Sigmoid colon (tissue), 6 donors: ENCODE measurements at regions not wholly inside any gene's neighbourhood (a gene's known extent, or its start where the extent isn't known, plus 50 kb on each side); places are given as distances from the start of the nearest gene placed in this dataset.

ENCODE experiments used
- DNase-seq: peaks from one replicate; pipeline ENCODE4 v3.0.0-alpha.2; 2019
- H3K27ac ChIP-seq, 4 donors: fragments of 200-600 bp; sonication (generic); one replicate each; pipeline ENCODE4 v1.5.1; 2016 to 2019; ENCODE audit warnings: mild to moderate bottlenecking in 1 of 4
- H3K27me3 ChIP-seq, 3 donors: fragments of 200-600 bp; sonication (generic); one replicate each; pipeline ENCODE4 v1.5.1; 2019; ENCODE audit warnings: mild to moderate bottlenecking in 1 of 3
- H3K36me3 ChIP-seq, 4 donors: fragments of 200-600 bp; sonication (generic); one replicate each; pipeline ENCODE4 v1.5.1; 2016 to 2019
- H3K4me1 ChIP-seq, 4 donors: fragments of 200-600 bp; sonication (generic); one replicate each; pipeline ENCODE4 v1.5.1; 2017 to 2019
- H3K4me3 ChIP-seq, 4 donors: fragments of 200-600 bp; sonication (generic); one replicate each; pipeline ENCODE4 v1.5.1; 2017 to 2019; ENCODE audit warnings: mild to moderate bottlenecking in 2 of 4, moderate library complexity in 1 of 4
- H3K9me3 ChIP-seq, 4 donors: fragments of 200-600 bp in 3 of 4; sonication (generic) in 3 of 4; one replicate each; pipeline versions ENCODE4 v1.5.1 to v1.6.1; 2013 to 2019
- EP300 ChIP-seq, 4 donors: sonication (generic); formaldehyde crosslinking; IDR thresholded peaks; one replicate each; pipeline ENCODE4 v1.6.1; 2017; ENCODE audit warnings: antibody characterized with exemption in 4 of 4
- POLR2A ChIP-seq, 2 donors: fragments of 450-650 bp; IDR thresholded peaks; one replicate each; pipeline ENCODE4 v1.6.1; 2016; ENCODE audit warnings: antibody characterized with exemption in 2 of 2, mild to moderate bottlenecking in 2 of 2, moderate library complexity in 2 of 2
- POLR2AphosphoS5 ChIP-seq, 4 donors: sonication (generic); formaldehyde crosslinking; IDR thresholded peaks; one replicate each; pipeline ENCODE4 v1.6.1; 2017; ENCODE audit warnings: antibody characterized with exemption in 4 of 4
- WGBS, 2 donors: extraction: QIAGEN DNeasy Blood & Tissue Kit; methylation state at CpG; one replicate each; pipeline ENCODE4 v1.1.7; 2013; 5-methylcytosine and 5-hydroxymethylcytosine counted together
- intact Hi-C: fragments of 100-400 bp; cut with DNase I; formaldehyde crosslinking; loops from one replicate; pipeline ENCODE4 v1.15.1; 2023
- TF ChIP-seq, protein P1 (sequence below), 4 experiments: fragments of 450-650 bp in 3 of 4; fragments of 200-600 bp in 1 of 4; IDR thresholded peaks; one replicate each; pipeline ENCODE4 v1.5.1; 2016 to 2019; ENCODE audit warnings: antibody characterized with exemption in 4 of 4, mild to moderate bottlenecking in 3 of 4, moderate library complexity in 2 of 4
- donor health status: healthy with polysubstance abuse.
- donor health status: healthy.

GRCh38 chr3:26845194-26845593 lies 222.6 kb downstream of the LRRC3B start:
- H3K36me3 ChIP-seq: no peaks in the 10 kb centered on the region
- TF ChIP-seq, protein P1, sequence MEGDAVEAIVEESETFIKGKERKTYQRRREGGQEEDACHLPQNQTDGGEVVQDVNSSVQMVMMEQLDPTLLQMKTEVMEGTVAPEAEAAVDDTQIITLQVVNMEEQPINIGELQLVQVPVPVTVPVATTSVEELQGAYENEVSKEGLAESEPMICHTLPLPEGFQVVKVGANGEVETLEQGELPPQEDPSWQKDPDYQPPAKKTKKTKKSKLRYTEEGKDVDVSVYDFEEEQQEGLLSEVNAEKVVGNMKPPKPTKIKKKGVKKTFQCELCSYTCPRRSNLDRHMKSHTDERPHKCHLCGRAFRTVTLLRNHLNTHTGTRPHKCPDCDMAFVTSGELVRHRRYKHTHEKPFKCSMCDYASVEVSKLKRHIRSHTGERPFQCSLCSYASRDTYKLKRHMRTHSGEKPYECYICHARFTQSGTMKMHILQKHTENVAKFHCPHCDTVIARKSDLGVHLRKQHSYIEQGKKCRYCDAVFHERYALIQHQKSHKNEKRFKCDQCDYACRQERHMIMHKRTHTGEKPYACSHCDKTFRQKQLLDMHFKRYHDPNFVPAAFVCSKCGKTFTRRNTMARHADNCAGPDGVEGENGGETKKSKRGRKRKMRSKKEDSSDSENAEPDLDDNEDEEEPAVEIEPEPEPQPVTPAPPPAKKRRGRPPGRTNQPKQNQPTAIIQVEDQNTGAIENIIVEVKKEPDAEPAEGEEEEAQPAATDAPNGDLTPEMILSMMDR (IDR thresholded peaks at IDR 0.05): no peak
- TF ChIP-seq EP300 (IDR thresholded peaks at IDR 0.05) (no peak), POLR2AphosphoS5 (IDR thresholded peaks at IDR 0.05) (no peak), POLR2A (IDR thresholded peaks at IDR 0.05) (no peak)
- 94 to 96% methylated on average over 3 of the region's 3 CpGs for WGBS, 2 donors
- H3K9me3 ChIP-seq: peaks cover 0 to 3% (median 0%) of the 10 kb centered on the region in 4 donors
- intact Hi-C loops: no loop called here
- no peaks in the 10 kb centered on the region for H3K4me1 ChIP-seq
- no peak for DNase-seq
- no peak overlapping the region for H3K4me3 ChIP-seq
- no peak overlapping the region for H3K27ac ChIP-seq
- no peaks in the 10 kb centered on the region for H3K27me3 ChIP-seq

GRCh38 chr3:26847680-26848079 lies 225.1 kb downstream of the LRRC3B start:
- intact Hi-C loops: no loop called here

DNA sequence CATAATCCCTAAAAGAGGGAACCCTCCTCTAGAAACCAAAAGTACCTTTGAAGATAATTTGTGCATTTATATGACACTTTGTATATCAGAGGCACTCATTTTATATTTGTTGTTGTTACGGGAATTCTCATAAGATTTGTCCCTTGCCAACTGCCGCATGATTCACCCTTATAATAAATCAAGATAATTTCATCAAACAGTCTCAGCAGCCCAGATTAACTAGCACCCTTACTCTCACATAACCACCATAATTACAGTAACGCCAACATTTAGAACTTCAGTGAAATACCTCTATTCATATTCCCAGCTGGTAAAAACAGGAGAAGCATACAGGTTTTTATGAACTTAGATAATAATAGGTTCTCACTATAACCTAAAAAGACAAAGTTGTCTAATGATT lies 271.9 kb downstream of the LRRC3B start:
- H3K27ac ChIP-seq: no peak overlapping the region
- H3K36me3 ChIP-seq: no peaks in the 10 kb centered on the region
- no peaks in the 10 kb centered on the region for H3K9me3 ChIP-seq
- TF ChIP-seq POLR2A (IDR thresholded peaks at IDR 0.05) (no peak), EP300 (IDR thresholded peaks at IDR 0.05) (no peak), POLR2AphosphoS5 (IDR thresholded peaks at IDR 0.05) (no peak)
- TF ChIP-seq, protein P1 (IDR thresholded peaks at IDR 0.05): no peak
- no peaks in the 10 kb centered on the region for H3K27me3 ChIP-seq
- H3K4me3 ChIP-seq: no peak overlapping the region
- intact Hi-C loops: no loop called here
- WGBS, 2 donors: 55 to 71% methylated on average over 3 of the region's 3 CpGs
- no peaks in the 10 kb centered on the region for H3K4me1 ChIP-seq
- no peak for DNase-seq

More at GRCh38 chr3:26847680-26848079, 225.1 kb downstream of the LRRC3B start:
- H3K4me3 ChIP-seq: no peak overlapping the region
- H3K9me3 ChIP-seq: peaks cover 0 to 3% (median 0%) of the 10 kb centered on the region in 4 donors
- H3K27ac ChIP-seq: no peak overlapping the region
- no peaks in the 10 kb centered on the region for H3K36me3 ChIP-seq
- TF ChIP-seq, protein P1 (IDR thresholded peaks at IDR 0.05): no peak
- TF ChIP-seq POLR2A (IDR thresholded peaks at IDR 0.05): no peak
- DNase-seq: no peak
- no peaks in the 10 kb centered on the region for H3K4me1 ChIP-seq
- no peaks in the 10 kb centered on the region for H3K27me3 ChIP-seq

DNA sequence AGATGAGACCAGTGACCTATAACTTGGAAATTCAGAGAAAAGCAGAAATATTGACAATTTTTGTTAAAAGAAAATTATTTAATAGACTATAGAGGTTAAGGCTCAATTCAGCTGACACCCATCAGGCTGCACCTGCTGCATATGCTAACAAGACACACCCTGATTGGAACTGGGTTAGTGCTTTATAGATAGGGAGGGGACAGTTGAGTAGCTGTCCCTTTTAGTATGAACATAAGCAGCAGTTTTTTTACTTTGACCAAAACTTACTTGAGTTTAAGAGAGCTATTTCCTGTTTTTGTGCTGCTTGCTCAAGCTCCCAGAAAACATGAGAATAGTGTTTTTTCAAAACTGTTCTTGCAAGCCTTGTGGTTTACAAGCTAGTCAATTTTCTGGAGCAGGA lies 292.6 kb downstream of the LRRC3B start:
- Histone ChIP-seq H3K4me3 (no peak overlapping the region), H3K27me3 (no peaks in the 10 kb centered on the region)

More for the DNA sequence above, 292.6 kb downstream of the LRRC3B start:
- Histone ChIP-seq H3K36me3 (no peaks in the 10 kb centered on the region), H3K27ac (no peak overlapping the region), H3K4me1 (no peaks in the 10 kb centered on the region), H3K9me3 (peaks cover 0 to 2% (median 0%) of the 10 kb centered on the region in 4 donors)
- TF ChIP-seq, protein P1 (IDR thresholded peaks at IDR 0.05): no peak
- TF ChIP-seq POLR2A (IDR thresholded peaks at IDR 0.05) (no peak), EP300 (IDR thresholded peaks at IDR 0.05) (no peak), POLR2AphosphoS5 (IDR thresholded peaks at IDR 0.05) (no peak)
- DNase-seq: no peak
- intact Hi-C loops: no loop called here
